GM18868 (cell line): ENCODE measurements at regions not wholly inside any gene's neighbourhood (a gene's known extent, or its start where the extent isn't known, plus 50 kb on each side); places are given as distances from the start of the nearest gene placed in this dataset.

Source experiments
- ATAC-seq: cut with Tn5 transposase; IDR thresholded peaks from one replicate; pipeline ENCODE4 v1.9.1; 2021; ENCODE audit warnings: mild to moderate bottlenecking, moderate library complexity; ENCODE audit not compliant: unreplicated experiment

- no peak for ATAC-seq
Observed at GRCh38 chr6:132003516-132004178, 52.5 kb upstream of the CCN2 start.
